HG02943 (cell line): ENCODE measurements at regions not wholly inside any gene's neighbourhood (a gene's known extent, or its start where the extent isn't known, plus 50 kb on each side); places are given as distances from the start of the nearest gene placed in this dataset.

ENCODE experiments used
- ATAC-seq: cut with Tn5 transposase; IDR thresholded peaks from one replicate; pipeline ENCODE4 v1.9.1; 2021; ENCODE audit warnings: mild to moderate bottlenecking, low read depth, moderate library complexity; ENCODE audit not compliant: unreplicated experiment

DNA sequence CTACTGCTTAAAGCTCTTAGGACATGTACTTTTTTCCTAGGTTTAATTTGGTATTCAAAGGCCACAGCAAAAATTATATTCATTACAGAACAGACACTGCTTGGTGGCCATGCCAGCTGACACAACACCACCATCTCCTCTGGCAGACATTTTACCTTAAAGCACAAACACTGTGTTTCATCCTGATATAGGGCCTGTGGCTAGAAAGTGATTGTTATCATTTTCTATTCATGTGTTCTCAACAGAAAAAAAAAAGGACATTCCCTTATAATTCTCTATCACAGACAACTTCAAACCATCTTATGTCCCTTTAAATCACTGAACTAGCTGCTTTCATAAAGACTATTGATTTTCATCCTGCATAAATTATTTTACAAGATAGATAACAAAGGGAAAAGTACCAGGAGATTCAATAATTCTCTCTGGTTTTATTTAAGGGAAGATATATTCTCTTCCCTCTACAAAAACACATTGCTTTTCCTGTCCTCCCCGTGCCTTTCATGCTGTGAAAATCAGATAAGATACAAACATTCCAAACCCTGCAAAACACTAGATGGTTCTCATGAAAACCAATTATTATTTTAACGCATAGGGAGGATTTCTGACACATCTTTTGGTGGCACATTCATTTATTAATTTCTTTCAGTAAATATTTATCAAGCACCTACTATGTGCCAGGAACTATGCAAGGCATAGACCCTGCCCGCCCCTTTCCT lies 139.3 kb upstream of the TMCC3 start:
- ATAC-seq: no peak

DNA sequence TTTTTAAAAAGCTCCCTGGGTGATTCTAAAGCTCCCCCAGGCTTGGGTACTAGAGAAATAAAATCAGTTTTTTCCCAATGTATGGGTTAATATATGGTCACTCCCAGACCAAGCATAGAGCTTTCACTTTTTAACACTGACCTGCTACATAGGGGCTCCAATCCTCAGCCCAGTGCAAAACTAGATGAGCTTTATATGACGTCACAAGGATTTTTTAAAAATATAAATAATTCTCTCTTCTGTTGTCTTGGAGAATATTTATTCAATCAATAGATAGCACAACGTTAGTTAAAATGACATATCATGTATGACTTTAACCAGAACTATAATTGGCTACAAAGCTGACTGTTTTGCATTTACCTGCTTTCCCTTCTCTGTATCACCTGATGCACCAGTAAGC lies 137.9 kb upstream of the TMCC3 start:
- no peak for ATAC-seq

DNA sequence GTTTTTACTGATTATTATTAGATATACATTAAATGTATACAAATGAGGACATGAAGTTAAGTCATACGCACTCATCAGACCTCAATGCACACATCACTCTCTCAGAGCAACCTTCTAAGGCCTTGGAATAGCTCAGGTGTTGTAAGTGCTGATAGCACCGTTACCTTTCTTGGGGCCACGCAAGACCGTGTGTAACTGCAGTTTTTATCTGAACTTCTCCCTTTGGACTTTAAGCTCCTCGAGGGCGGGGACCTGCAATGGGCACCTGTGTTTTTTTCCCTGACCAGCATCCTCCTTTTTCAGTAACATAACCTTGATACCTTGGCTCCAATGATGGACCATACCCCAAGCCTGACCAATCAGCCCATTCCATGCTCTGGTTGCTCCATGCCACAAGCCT lies 136.5 kb upstream of the TMCC3 start:
- ATAC-seq: no peak

DNA sequence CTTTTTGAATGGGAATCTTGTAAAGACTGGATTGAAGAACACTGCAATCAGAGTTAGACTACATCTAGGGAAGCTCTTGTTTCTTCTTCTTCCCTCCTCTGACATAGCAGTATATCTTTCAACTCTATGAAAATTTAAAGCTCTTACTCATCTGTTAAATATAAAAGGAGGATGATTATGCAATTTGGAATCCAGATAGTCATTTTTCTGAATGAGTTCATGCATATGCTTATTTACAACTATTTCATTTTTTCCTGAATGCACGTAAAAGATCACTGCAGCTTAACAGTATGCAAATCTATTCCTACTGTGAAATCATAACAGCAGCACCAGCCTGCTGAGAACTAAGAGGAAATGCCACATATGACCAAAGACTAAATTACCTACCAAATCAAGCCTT lies 133.5 kb upstream of the TMCC3 start:
- no peak for ATAC-seq

DNA sequence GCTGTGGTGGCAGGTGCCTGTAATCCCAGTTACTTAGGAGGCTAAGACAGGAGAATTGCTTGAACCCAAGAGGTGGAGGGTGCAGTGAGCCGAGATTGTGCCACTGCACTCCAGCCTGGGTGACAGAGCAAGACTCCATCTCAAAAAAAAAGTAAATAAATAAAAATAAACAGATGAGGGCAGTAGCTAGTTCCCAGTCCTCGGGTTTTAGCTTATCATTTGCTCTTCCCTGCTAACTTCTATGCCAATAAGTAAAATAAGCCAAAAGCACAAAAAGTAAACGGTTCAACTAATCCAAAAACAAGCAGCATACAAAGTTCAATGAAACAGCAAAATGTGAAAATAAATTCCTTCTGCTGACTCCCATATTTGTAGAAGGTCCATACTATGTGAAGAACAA lies 133.0 kb upstream of the TMCC3 start:
- ATAC-seq: no peak

DNA sequence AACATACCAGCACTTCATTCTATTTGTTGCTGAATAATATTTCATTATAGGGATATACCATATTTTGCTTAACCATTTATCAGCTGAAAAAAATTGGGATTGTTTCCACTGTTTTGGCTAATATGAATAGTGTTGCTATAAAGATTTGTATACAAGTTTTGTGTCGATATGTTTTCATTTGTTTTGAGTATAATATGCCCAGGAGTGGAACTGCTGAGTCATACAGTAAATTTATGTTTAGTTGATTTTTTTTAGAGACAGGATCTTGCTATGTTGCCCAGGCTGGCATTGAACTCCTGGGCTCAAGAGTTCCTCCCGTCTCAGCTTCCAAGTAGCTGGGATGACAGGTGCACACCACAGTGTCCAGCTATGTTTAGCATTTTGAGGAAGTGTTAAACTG lies 131.5 kb upstream of the TMCC3 start:
- ATAC-seq: no peak

DNA sequence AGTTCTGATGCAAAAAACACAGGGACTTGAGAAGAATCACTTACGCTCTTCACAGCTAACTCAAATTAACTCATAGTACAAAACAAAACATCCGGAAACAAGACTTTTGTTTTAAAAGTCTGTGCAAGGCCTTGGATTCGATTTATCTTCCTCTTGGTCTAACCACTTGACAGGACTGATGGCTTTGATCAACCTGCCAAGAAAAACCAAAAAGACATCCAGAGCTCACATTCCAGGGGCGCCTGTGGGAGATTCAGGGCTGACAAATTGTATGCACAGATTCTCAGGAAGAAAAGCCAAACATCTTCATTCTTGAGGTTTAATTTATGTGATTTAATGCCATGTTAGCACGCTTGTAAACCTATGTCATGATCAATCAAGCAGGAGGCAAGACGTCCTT lies 129.1 kb upstream of the TMCC3 start:
- ATAC-seq: no peak

DNA sequence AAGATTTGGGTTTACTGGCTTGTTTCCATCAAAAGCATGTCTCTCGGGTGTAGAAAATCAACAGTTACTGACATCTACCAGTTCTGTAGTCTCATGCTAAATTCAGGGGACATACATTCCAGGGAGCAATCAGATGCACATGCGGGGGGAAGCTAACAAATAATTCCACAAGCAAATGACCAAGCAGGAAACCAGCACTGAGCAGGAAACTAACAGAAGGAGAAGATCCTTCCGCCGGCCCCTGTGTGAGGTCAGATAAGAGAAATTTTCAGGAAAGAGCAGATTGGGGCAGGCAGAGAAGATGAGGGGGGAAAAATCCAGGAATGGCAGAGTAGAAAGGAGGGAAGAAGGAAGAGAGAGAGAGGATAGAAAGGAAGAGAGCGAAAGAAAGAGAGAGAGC lies 127.6 kb upstream of the TMCC3 start:
- no peak for ATAC-seq

DNA sequence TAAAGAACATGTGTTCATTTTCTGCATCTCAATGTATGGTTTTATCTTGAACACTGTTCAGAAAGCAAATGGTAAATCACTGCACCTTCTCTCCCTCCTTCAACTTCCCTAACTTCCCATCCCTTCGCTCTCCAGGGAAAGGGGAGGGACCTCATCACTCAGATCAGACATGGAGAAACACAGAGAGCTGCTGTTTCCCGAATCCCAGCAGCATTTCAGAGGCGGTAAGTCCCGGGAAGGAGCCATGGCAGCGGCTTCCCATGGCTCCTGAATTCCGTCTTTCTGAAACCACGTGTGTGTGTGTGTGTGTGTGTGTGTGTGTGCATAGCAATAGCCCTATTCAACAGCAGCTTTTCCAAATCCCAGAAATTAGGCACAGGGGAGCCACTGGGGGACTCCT lies 125.4 kb upstream of the TMCC3 start:
- ATAC-seq: no peak

DNA sequence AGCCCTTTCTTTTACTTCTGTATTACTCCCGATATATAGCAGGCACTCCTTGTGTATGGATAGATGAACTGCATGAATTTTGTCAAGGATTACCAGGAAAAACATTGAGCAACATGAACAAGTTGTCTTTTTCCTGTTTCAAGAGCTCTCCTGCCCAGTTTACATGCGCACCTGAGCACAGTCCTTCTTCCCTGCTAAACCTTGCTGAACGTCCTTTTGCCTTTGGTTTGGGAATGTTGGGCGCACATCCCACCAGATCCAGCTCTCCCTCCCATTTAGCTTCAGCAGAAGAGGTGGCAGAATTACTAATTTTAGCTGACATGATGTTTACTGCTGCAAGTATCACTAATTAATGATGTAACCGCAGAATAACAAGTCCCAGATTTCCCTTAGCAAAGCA lies 121.4 kb upstream of the TMCC3 start:
- ATAC-seq: no peak

DNA sequence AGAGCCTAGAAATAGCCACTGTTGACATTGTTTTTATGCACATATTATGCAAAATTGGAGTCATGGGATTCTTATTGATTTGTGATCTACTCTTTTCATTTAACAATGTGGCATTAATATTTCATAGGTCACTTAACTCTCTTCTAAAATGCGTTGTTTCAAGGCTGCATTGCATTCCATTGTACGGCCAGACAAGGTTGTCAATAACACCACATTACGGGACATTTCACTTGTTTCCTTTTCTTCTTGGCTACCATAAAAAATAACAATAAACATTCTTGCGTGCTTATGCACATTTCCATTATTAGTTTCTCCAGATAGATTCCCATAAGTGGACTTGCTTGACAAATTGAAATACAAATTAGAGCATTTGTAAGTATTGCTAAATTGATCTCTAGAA lies 120.8 kb upstream of the TMCC3 start:
- no peak for ATAC-seq

DNA sequence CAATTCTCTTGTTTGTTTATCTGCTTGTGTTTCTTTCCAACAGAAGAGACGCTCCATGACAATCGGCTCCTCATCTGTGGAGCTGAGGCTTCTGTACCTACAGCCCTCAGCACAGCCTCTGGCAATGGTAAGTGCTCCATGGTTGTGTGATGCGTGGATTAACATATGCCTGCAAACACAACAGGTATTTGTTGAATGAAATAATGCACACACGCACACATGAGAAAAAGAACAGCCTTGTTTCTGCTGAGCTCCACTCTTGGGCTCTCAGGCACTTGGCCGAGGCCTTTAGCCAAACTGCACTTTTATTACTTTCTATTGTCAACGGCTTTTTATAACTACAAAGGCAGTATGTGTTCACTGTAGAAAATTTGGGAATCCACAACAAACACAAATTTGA lies 120.4 kb upstream of the TMCC3 start:
- ATAC-seq: no peak

DNA sequence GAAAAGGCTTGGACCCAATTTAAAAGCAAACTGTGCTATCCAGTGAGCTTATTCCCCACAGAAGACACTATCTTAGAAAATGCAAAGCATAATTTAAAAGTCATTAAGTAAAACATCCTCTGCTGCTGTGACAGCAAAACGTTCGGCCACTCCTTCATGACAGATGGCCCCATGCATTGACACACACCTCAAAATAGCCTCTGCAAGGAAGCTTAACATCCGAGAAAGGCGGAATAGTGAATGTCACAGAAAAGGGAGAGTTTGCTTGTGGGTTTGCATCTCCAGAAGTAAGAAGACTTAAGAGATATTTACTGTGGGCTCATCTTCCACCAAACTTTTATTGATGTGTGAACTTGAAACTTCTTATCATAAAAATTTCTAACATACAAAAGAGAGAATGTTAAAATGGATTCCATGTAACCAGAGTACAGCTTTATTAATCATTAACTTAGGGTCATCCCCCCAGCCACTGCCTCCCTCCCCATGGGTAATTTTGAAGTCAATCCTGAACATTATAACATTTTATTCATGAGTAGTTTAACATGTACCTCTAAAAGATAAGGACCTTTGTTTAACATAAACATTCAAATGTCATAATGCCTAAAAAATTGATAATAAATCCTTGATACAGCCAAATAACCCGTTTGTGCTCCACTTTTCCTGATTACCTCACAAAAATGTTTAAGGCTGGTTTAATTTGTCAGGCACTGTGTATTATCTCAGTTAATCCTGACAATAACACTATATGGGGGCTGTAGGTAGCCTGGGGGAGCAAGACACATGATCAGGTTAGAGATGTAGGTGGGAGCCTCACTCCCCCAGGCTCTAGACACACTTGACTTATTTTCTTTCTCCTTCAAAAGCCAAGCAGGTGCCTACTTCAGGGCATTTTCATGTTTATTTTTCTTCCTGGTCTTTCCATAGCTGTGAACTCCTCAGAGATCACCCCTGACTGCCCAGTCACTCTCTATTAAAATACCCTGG lies 119.7 kb upstream of the TMCC3 start:
- no peak for ATAC-seq

DNA sequence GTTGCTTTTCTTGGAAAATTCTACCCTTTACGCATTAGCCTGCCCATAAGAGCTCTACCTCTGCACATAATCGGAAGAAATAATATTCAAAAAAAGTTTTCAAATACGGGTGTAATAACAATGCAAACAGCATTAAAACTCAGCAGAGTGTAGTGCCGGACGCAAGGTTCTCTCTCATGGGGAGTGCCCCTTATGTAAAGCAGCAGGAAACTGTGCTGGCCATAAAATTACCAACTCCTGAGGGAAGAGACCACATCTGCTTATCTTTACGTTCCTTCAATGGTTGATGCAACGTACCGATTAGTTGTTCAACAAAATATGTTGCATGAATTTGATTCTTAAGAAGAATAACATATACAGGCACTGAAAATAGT lies 118.7 kb upstream of the TMCC3 start:
- peak; percentile 72 for ATAC-seq

DNA sequence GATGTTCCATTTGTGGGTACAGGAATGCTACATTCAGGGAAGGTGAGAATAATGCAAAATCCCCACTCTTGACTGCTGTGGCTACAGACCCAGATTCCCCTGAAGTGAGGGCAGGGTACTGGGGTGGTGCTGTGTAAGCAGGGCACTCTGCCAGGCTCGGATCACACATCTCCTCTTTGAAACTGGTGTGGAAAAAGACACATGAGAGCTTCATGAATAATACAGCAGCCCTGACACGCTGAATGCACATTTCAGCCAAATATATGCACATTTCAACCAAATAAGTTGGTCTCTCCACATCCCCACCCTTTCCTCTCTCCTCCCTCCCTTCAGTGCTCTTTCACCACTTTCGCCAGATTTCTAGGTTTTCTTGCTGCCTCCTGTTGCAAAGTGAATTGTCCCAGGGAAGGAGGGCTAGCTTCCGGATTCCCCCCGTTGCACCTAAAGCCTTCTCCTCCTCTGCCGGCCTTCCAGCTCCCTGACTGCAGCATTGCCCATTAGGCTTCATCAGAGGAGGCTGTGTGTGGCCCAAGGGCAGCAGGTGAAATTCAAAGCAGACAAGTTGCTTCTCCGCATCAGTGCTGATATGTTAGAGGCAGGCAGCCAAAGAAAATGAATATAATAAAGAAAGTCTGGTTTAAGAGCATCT lies 118.2 kb upstream of the TMCC3 start:
- ATAC-seq: peak; percentile 48

DNA sequence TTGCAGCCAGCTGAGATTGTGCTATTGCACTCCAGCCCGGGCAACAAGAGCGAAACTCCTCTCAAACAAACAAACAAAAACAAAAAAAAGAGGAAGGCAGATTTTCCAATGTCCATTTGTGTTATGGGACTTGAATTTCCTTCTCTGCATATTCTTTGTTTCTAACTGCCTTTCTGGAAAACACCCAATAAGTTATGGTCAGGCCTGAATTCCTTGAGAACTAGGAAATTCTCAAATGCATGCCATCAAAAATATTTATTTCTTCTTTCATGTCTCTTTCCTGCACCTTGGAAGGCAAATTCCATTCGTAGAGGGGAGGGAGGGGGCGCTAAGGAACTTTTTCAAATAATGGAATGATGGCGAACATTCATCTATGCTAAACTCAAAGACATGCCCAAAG lies 117.6 kb upstream of the TMCC3 start:
- no peak for ATAC-seq

DNA sequence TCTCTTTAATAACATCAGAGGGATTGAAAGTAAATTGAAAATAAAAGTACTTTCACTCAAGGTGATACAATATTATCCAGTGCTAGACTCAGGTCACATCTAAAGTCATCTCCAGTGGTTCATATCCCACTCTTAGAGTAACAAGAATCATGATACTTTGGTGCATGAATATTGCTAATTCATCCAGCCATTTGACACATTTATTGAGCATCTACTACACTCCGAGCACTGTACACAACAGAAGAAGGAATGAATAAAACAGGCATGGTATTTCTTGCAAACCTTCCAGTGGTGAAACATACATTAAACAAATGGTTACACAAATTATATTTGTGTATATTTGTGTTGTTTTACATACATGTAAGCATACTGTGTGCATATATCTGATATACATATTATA lies 116.0 kb upstream of the TMCC3 start:
- ATAC-seq: no peak

DNA sequence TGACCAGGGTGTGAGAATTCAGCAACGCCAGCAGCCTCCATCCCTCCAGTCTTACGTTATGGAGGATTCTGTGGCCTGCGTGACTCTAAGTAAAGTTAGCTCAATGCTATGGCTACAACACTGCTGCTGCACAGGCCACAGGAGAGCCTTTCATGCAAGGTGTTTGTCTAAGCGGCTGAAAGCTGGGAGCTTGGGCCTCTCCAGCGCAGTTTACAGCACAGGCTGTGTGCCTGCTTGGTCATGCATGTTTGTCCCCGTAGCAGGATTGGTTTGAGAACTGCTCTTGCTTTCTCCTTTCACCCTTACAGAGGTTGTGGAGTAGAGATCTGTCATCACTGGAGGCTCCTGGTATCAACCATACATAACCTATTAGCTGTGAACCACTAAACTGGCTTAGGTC lies 113.1 kb upstream of the TMCC3 start:
- ATAC-seq: no peak

DNA sequence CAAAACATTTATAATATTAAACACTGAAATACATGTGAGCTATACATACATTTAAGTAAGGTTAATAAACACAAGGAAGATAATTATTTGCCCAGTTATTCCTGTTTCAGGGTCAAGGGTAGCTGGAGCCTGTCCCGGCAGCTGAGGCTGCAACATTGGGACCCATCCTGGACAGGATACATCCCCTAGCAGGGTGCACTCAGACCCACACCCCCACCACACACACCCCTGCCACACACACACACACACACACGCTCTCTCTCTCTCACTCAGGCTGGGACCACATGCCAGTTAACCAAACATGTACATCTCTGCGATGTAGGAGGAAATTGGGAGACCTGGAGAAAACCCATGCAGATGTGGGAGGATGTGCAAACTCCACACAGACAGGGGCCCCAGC lies 112.6 kb upstream of the TMCC3 start:
- no peak for ATAC-seq

DNA sequence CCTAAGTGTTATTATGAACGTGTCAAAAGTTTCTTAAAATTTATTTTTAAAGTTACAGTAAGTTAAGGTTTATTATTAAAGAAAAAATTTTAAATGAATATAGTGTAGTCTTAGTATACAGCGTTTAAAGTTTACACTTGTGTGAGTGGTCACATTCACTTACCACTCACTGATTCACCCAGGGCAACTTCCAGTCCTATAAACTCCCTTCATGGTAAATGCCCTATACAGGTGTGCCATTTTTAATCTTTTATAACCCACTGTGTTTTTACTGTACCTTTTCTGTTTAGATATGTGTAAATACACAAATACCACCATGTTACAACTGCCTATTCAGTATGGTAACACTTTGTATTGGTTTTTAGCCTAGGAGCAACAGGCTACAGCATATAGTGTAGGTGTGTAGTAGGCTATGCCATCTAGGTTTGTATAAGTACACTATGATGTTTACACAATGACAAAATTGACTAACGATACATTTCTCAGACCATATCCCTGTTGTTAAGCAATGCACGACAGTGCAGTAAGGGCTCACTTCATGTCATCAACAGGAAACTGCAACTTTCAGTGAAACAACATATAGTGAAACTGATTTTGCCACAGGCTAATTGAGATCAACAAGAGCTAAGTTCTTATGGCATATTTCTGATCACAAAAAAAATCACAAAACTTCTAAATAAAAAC lies 112.0 kb upstream of the TMCC3 start:
- peak; percentile 64 for ATAC-seq

DNA sequence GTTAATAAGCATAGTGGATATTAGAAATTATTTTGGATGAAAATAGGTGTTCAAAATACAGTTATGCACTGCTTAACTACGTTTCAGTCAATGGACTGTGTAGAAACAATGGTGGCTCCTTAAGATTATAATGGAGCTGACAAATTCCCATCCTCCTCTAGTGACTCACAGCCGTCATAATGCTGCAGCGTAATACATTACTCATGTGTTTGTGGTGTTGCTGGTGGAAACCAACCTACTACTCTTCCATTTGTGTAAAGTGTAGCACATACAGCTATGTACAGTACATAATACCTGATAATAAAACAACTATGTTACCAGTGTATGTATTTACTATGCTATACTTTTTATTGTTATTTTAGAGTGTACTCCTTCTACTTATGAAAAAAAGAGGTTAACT lies 111.2 kb upstream of the TMCC3 start:
- no peak for ATAC-seq
